Vagina (tissue), 2 donors: ENCODE measurements at regions not wholly inside any gene's neighbourhood (a gene's known extent, or its start where the extent isn't known, plus 50 kb on each side); places are given as distances from the start of the nearest gene placed in this dataset.

Experiments
- POLR2A ChIP-seq, 2 donors: fragments of 450-650 bp; IDR thresholded peaks; one replicate each; pipeline ENCODE4 v1.6.1; 2017; ENCODE audit warnings: antibody characterized with exemption in 2 of 2, mild to moderate bottlenecking in 2 of 2, moderate library complexity in 2 of 2
- POLR2AphosphoS5 ChIP-seq, 2 donors: sonication (generic); formaldehyde crosslinking; IDR thresholded peaks; one replicate each; pipeline ENCODE4 v1.9.0; 2017; ENCODE audit warnings: antibody characterized with exemption in 2 of 2, mild to moderate bottlenecking in 2 of 2, low read depth in 1 of 2; ENCODE audit not compliant: insufficient read depth in 1 of 2
- TF ChIP-seq, protein P1 (sequence below), 3 experiments: fragments of 450-650 bp in 2 of 3; fragments of 200-600 bp in 1 of 3; sonication (generic) in 1 of 3; IDR thresholded peaks; one replicate each; pipeline ENCODE4 v1.5.1; 2017 to 2019; ENCODE audit warnings: antibody characterized with exemption in 3 of 3, mild to moderate bottlenecking in 2 of 3, moderate library complexity in 2 of 3

GRCh38 chr6:139832493-139833305, 458.3 kb upstream of the CITED2 start:
- TF ChIP-seq, protein P1, sequence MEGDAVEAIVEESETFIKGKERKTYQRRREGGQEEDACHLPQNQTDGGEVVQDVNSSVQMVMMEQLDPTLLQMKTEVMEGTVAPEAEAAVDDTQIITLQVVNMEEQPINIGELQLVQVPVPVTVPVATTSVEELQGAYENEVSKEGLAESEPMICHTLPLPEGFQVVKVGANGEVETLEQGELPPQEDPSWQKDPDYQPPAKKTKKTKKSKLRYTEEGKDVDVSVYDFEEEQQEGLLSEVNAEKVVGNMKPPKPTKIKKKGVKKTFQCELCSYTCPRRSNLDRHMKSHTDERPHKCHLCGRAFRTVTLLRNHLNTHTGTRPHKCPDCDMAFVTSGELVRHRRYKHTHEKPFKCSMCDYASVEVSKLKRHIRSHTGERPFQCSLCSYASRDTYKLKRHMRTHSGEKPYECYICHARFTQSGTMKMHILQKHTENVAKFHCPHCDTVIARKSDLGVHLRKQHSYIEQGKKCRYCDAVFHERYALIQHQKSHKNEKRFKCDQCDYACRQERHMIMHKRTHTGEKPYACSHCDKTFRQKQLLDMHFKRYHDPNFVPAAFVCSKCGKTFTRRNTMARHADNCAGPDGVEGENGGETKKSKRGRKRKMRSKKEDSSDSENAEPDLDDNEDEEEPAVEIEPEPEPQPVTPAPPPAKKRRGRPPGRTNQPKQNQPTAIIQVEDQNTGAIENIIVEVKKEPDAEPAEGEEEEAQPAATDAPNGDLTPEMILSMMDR (IDR thresholded peaks at IDR 0.05): no peak
- TF ChIP-seq POLR2AphosphoS5 (IDR thresholded peaks at IDR 0.05; ENCODE audit: insufficient read depth in 1 of 2, low read depth in 1 of 2) (no peak), POLR2A (IDR thresholded peaks at IDR 0.05) (no peak)
